ENCODE measurements at regions not wholly inside any gene's neighbourhood (a gene's known extent, or its start where the extent isn't known, plus 50 kb on each side); places are given as distances from the start of the nearest gene placed in this dataset.
A peak's percentile ranks its signal among the peaks of the same experiment; 100 is the strongest.
"Not testable (repeated sequence)": the region's sequence is repeated elsewhere in the genome, so short reads cannot be mapped to it uniquely, and the experiment has no call there.

- no peak overlapping the region for H3K4me3 ChIP-seq (ENCODE audit: low read depth, low read length)
- no peak for DNase-seq (ENCODE audit: low read depth)
- TF ChIP-seq CTCF (IDR thresholded peaks at IDR 0.05; ENCODE audit: insufficient read depth, low read length, poor library complexity, severe bottlenecking) = no peak
- no peaks in the 10 kb centered on the region for H3K27me3 ChIP-seq (ENCODE audit: control insufficient read depth, insufficient read depth, low read length)
- no peaks in the 10 kb centered on the region for H3K36me3 ChIP-seq (ENCODE audit: control insufficient read depth, insufficient read depth, low read length)
Observed at GRCh38 chr2:138079976-138080375, 115.7 kb downstream of the HNMT start.

- no peaks in the 10 kb centered on the region for H3K27me3 ChIP-seq (ENCODE audit: control insufficient read depth, insufficient read depth, low read length)
- no peak for TF ChIP-seq CTCF (IDR thresholded peaks at IDR 0.05; ENCODE audit: insufficient read depth, low read length, poor library complexity, severe bottlenecking)
- no peak overlapping the region for H3K4me3 ChIP-seq (ENCODE audit: low read depth, low read length)
- peak; percentile 57 for DNase-seq (ENCODE audit: low read depth)
- no peaks in the 10 kb centered on the region for H3K36me3 ChIP-seq (ENCODE audit: control insufficient read depth, insufficient read depth, low read length)
Observed at GRCh38 chr2:138081225-138082073, 117.2 kb downstream of the HNMT start.

- no peaks in the 10 kb centered on the region for H3K36me3 ChIP-seq (ENCODE audit: control insufficient read depth, insufficient read depth, low read length)
- DNase-seq (ENCODE audit: low read depth) = peak; percentile 44
- no peaks in the 10 kb centered on the region for H3K27me3 ChIP-seq (ENCODE audit: control insufficient read depth, insufficient read depth, low read length)
- no peak overlapping the region for H3K4me3 ChIP-seq (ENCODE audit: low read depth, low read length)
- no peak for TF ChIP-seq CTCF (IDR thresholded peaks at IDR 0.05; ENCODE audit: insufficient read depth, low read length, poor library complexity, severe bottlenecking)
Observed at GRCh38 chr2:138084206-138084605, 119.9 kb downstream of the HNMT start.

GRCh38 chr2:138085441-138085840 is 121.2 kb downstream of the HNMT start:
- not testable (repeated sequence) for H3K36me3 ChIP-seq (ENCODE audit: control insufficient read depth, insufficient read depth, low read length); H3K4me3 ChIP-seq (ENCODE audit: low read depth, low read length); DNase-seq (ENCODE audit: low read depth); H3K27me3 ChIP-seq (ENCODE audit: control insufficient read depth, insufficient read depth, low read length)

- H3K36me3 ChIP-seq (ENCODE audit: control insufficient read depth, insufficient read depth, low read length) = no peaks in the 10 kb centered on the region
Observed at GRCh38 chr2:138086576-138086975, 122.3 kb downstream of the HNMT start.

More at GRCh38 chr2:138086576-138086975, 122.3 kb downstream of the HNMT start:
- TF ChIP-seq CTCF (IDR thresholded peaks at IDR 0.05; ENCODE audit: insufficient read depth, low read length, poor library complexity, severe bottlenecking) = no peak
- H3K27me3 ChIP-seq (ENCODE audit: control insufficient read depth, insufficient read depth, low read length) = no peaks in the 10 kb centered on the region
- DNase-seq (ENCODE audit: low read depth) = no peak
- no peak overlapping the region for H3K4me3 ChIP-seq (ENCODE audit: low read depth, low read length)
